GM23248 (cell line): ENCODE measurements at regions not wholly inside any gene's neighbourhood (a gene's known extent, or its start where the extent isn't known, plus 50 kb on each side); places are given as distances from the start of the nearest gene placed in this dataset.

ENCODE experiments used
- EZH2 ChIP-seq: fragments of 200-600 bp; sonication (generic); IDR thresholded peaks from 2 replicates; pipeline ENCODE4 v1.6.1; 2018; ENCODE audit warnings: antibody characterized with exemption, mild to moderate bottlenecking; ENCODE audit not compliant: insufficient read depth, poor library complexity, severe bottlenecking
- EZH2phosphoT487 ChIP-seq: fragments of 200-600 bp; sonication (generic); IDR thresholded peaks from 2 replicates; pipeline ENCODE4 v1.6.1; 2018; ENCODE audit warnings: antibody characterized with exemption, moderate library complexity, mild to moderate bottlenecking, low read depth; ENCODE audit not compliant: insufficient read depth

DNA sequence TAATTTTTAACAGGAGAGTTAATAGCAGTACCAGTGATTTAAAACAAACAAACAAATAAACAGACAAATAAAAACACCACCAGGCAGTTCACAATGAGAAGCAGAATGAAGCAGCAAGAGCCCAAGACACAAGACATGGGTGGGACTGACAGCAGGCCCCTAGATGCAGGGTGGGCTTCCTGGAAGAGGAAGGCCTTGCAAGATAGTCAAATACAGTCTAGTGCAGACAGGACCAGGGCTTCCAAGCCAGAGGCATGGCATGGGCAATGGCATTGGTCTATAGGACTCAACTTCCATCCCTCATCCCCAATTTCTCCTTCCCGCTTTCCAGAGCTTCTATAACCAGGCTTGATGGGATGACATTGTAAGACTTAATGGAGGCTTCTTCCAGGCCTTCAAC is 645.1 kb downstream of the UQCRFS1 start:
- TF ChIP-seq EZH2phosphoT487 (no peak), EZH2 (no peak)
